H1 (cell line): ENCODE measurements at regions not wholly inside any gene's neighbourhood (a gene's known extent, or its start where the extent isn't known, plus 50 kb on each side); places are given as distances from the start of the nearest gene placed in this dataset.

ENCODE experiments used
- CTCF ChIA-PET: fragments of 300-600 bp; sonication (Branson Sonifier 250); formaldehyde crosslinking; loops from one replicate; lab custom pipeline; 2021; ENCODE audit not compliant: partially characterized antibody; lab: Charles Lee
- POLR2A ChIA-PET: fragments of 300-600 bp; sonication (Branson Sonifier 250); formaldehyde crosslinking; loops from one replicate; lab custom pipeline; 2021; ENCODE audit warnings: inconsistent platforms; ENCODE audit not compliant: partially characterized antibody; lab: Charles Lee
- DNase-seq, 2 experiments: peaks; one replicate each; pipeline versions ENCODE4 v3.0.0 to v3.0.0-alpha.2; 2010 to 2022; ENCODE audit warnings: low spot score in 2 of 2, low read depth in 1 of 2, mixed read lengths in 1 of 2
- FAIRE-seq: peaks from 2 replicates; lab custom pipeline; 2011; peaks lifted over from hg19 to GRCh38; lab: Jason Lieb, UNC
- H2AFZ ChIP-seq: 2 replicates; pipeline ENCODE4 v1.8.1; 2012; ENCODE audit warnings: low read length, inconsistent platforms
- H2AK5ac ChIP-seq: 2 replicates; pipeline ENCODE4 v1.6.1; 2013; ENCODE audit warnings: low read depth, low read length
- H2BK120ac ChIP-seq: replicated peaks from 2 replicates; pipeline ENCODE3; 2013; ENCODE audit warnings: low read depth, low read length, inconsistent platforms
- H2BK12ac ChIP-seq: 2 replicates; pipeline ENCODE4 v1.6.1; 2013; ENCODE audit warnings: low read depth, low read length
- H2BK15ac ChIP-seq: 2 replicates; pipeline ENCODE4 v1.6.1; 2013; ENCODE audit warnings: low read length
- H2BK20ac ChIP-seq: 2 replicates; pipeline ENCODE4 v1.6.1; 2013; ENCODE audit warnings: low read length
- H2BK5ac ChIP-seq: 2 replicates; pipeline ENCODE4 v1.6.1; 2013; ENCODE audit warnings: low read depth, low read length
- H3K14ac ChIP-seq: 2 replicates; pipeline ENCODE4 v1.6.1; 2013; ENCODE audit warnings: inconsistent platforms; ENCODE audit not compliant: insufficient read length
- H3K18ac ChIP-seq: 2 replicates; pipeline ENCODE4 v1.6.1; 2013; ENCODE audit warnings: low read length; ENCODE audit errors: extremely low read depth
- H3K23ac ChIP-seq: 2 replicates; pipeline ENCODE4 v1.6.1; 2013; ENCODE audit warnings: inconsistent platforms; ENCODE audit not compliant: insufficient read length
- H3K23me2 ChIP-seq: 2 replicates; pipeline ENCODE4 v1.6.1; 2013; ENCODE audit warnings: low read depth, low read length
- H3K27ac ChIP-seq: 2 replicates; pipeline ENCODE4 v1.6.1; 2011; ENCODE audit warnings: low read depth, low read length, inconsistent platforms
- H3K27me3 ChIP-seq, 4 experiments: replicated peaks in 1 of 4; 1 replicate in 1 of 4; 2 replicates in 3 of 4; pipeline versions ENCODE4 v1.6.1 to v1.8.1; 2011 to 2013; ENCODE audit warnings: low read length in 3 of 4, mild to moderate bottlenecking in 3 of 4, inconsistent platforms in 2 of 4, mixed read lengths in 2 of 4, moderate library complexity in 1 of 4; ENCODE audit not compliant: control insufficient read depth in 3 of 4, insufficient read depth in 3 of 4; ENCODE audit errors: extremely low read depth in 1 of 4
- H3K36me3 ChIP-seq, 4 experiments: 2 replicates each; pipeline versions ENCODE4 v1.6.1 to v1.8.1; 2011 to 2013; ENCODE audit warnings: mild to moderate bottlenecking in 4 of 4, low read length in 3 of 4, moderate library complexity in 2 of 4, control low read depth in 1 of 4, inconsistent platforms in 1 of 4; ENCODE audit not compliant: insufficient read depth in 4 of 4, control insufficient read depth in 2 of 4
- H3K4ac ChIP-seq: replicated peaks from 2 replicates; pipeline ENCODE3; 2013; ENCODE audit warnings: low read length, low read depth, mixed read lengths, inconsistent platforms; ENCODE audit not compliant: insufficient read length
- H3K4me1 ChIP-seq, 4 experiments: replicated peaks in 1 of 4; 1 replicate in 1 of 4; 2 replicates in 3 of 4; pipeline versions ENCODE4 v1.6.1 to v1.8.1; 2011 to 2013; ENCODE audit warnings: low read length in 3 of 4, inconsistent platforms in 2 of 4, mixed read lengths in 1 of 4; ENCODE audit not compliant: insufficient read depth in 4 of 4, control insufficient read depth in 3 of 4
- H3K4me2 ChIP-seq, 2 experiments: 2 replicates each; pipeline versions ENCODE4 v1.6.1 to v1.8.1; 2011 to 2013; ENCODE audit warnings: low read depth in 2 of 2, low read length in 2 of 2, control low read depth in 1 of 2, inconsistent platforms in 1 of 2, mild to moderate bottlenecking in 1 of 2; ENCODE audit not compliant: insufficient read depth in 1 of 2
- H3K4me3 ChIP-seq, 4 experiments: fragments of 200-600, 300-600 bp in 1 of 4; sonication (generic), shearing (Covaris generic), sonication (Bioruptor Twin) in 1 of 4; 2 replicates each; pipeline versions ENCODE4 v1.5.1 to v1.8.1; 2011 to 2016; ENCODE audit warnings: low read length in 4 of 4, low read depth in 3 of 4, control low read depth in 2 of 4, inconsistent platforms in 2 of 4, mild to moderate bottlenecking in 2 of 4, mixed read lengths in 1 of 4, moderate library complexity in 1 of 4; ENCODE audit not compliant: insufficient read depth in 2 of 4; ENCODE audit errors: extremely low read depth in 1 of 4
- H3K56ac ChIP-seq: replicated peaks from 2 replicates; pipeline ENCODE3; 2013; ENCODE audit warnings: low read depth, mild to moderate bottlenecking, mixed read lengths, low read length, inconsistent platforms; ENCODE audit not compliant: insufficient read length
- H3K79me1 ChIP-seq: 2 replicates; pipeline ENCODE4 v1.6.1; 2013; ENCODE audit warnings: low read depth, low read length, control low read depth
- H3K79me2 ChIP-seq, 2 experiments: 2 replicates each; pipeline versions ENCODE4 v1.6.1 to v1.8.1; 2012 to 2013; ENCODE audit warnings: low read length in 2 of 2, mild to moderate bottlenecking in 2 of 2, inconsistent platforms in 1 of 2; ENCODE audit not compliant: insufficient read depth in 2 of 2, control insufficient read depth in 1 of 2
- H3K9ac ChIP-seq, 4 experiments: replicated peaks in 1 of 4; 1 replicate in 1 of 4; 2 replicates in 3 of 4; pipeline versions ENCODE4 v1.6.1 to v1.8.1; 2011 to 2013; ENCODE audit warnings: low read depth in 3 of 4, low read length in 3 of 4, control low read depth in 2 of 4, mild to moderate bottlenecking in 2 of 4, moderate library complexity in 2 of 4, inconsistent platforms in 1 of 4; ENCODE audit errors: extremely low read depth in 1 of 4
- H3K9me3 ChIP-seq, 2 experiments: 2 replicates each; pipeline versions ENCODE4 v1.6.1 to v1.8.1; 2012 to 2013; ENCODE audit warnings: mild to moderate bottlenecking in 2 of 2, moderate library complexity in 2 of 2, control low read depth in 1 of 2, inconsistent platforms in 1 of 2, low read depth in 1 of 2, low read length in 1 of 2, mixed read lengths in 1 of 2; ENCODE audit not compliant: insufficient read depth in 2 of 2
- H4K20me1 ChIP-seq, 2 experiments: replicated peaks in 1 of 2; 2 replicates each; pipeline versions ENCODE3 to v1.8.1; 2011 to 2013; ENCODE audit warnings: inconsistent platforms in 2 of 2, low read length in 2 of 2, mild to moderate bottlenecking in 1 of 2; ENCODE audit not compliant: insufficient read depth in 2 of 2, control insufficient read depth in 1 of 2
- H4K5ac ChIP-seq: 2 replicates; pipeline ENCODE4 v1.6.1; 2013; ENCODE audit warnings: low read length, low read depth, mixed read lengths, inconsistent platforms; ENCODE audit not compliant: insufficient read length
- H4K8ac ChIP-seq: 2 replicates; pipeline ENCODE4 v1.8.0; 2013; ENCODE audit warnings: mild to moderate bottlenecking, moderate library complexity, low read length, inconsistent platforms; ENCODE audit not compliant: insufficient read depth; ENCODE audit errors: extremely low read depth
- H4K91ac ChIP-seq: replicated peaks from 2 replicates; pipeline ENCODE3; 2013; ENCODE audit warnings: low read length, mixed read lengths, inconsistent platforms; ENCODE audit not compliant: insufficient read length
- CBX8 ChIP-seq: fragments of 300-800, 300-1000 bp; sonication (generic); IDR thresholded peaks from 2 replicates; pipeline ENCODE4 v1.7.1; 2016; ENCODE audit warnings: low read depth, low read length, borderline replicate concordance
- EZH2 ChIP-seq: fragments of 200-600 bp; sonication (generic); IDR thresholded peaks from 2 replicates; pipeline ENCODE4 v1.7.1; 2012; ENCODE audit warnings: low read depth, mild to moderate bottlenecking, moderate library complexity, low read length, inconsistent platforms; ENCODE audit not compliant: severe bottlenecking
- GABPA ChIP-seq: IDR thresholded peaks from 2 replicates; pipeline ENCODE4 v1.6.1; 2011; ENCODE audit warnings: mild to moderate bottlenecking, low read length, moderate library complexity, borderline replicate concordance; ENCODE audit not compliant: insufficient read depth
- JUND ChIP-seq: IDR thresholded peaks from 2 replicates; pipeline ENCODE4 v1.6.1; 2011; ENCODE audit warnings: mild to moderate bottlenecking, improper control_type of control experiment, low read length
- RAD21 ChIP-seq, 2 experiments: IDR thresholded peaks in 1 of 2; conservative IDR thresholded peaks in 1 of 2; 2 replicates each; pipeline ENCODE4 v1.6.1; 2011; ENCODE audit warnings: low read depth in 2 of 2, low read length in 2 of 2, improper control_type of control experiment in 1 of 2, inconsistent platforms in 1 of 2, mild to moderate bottlenecking in 1 of 2, moderate library complexity in 1 of 2
- RFX5 ChIP-seq: IDR thresholded peaks from 2 replicates; pipeline ENCODE4 v1.6.1; 2011; ENCODE audit warnings: low read depth, low read length, improper control_type of control experiment, borderline replicate concordance
- RNF2 ChIP-seq: fragments of 200-900, 300-1000 bp; sonication (generic); IDR thresholded peaks from 2 replicates; pipeline ENCODE4 v1.7.1; 2016; ENCODE audit warnings: borderline replicate concordance, low read depth, mild to moderate bottlenecking, antibody characterized with exemption, low read length; ENCODE audit not compliant: poor library complexity, severe bottlenecking; ENCODE audit errors: missing control alignments
- SIX5 ChIP-seq: IDR thresholded peaks from 2 replicates; pipeline ENCODE4 v1.6.1; 2011; ENCODE audit warnings: mild to moderate bottlenecking, low read depth, low read length
- SP2 ChIP-seq: IDR thresholded peaks from 2 replicates; pipeline ENCODE4 v1.6.1; 2012; ENCODE audit warnings: mild to moderate bottlenecking, low read length, inconsistent platforms
- WGBS, 2 experiments: shearing (Covaris generic) in 1 of 2; methylation state at CpG; one replicate each; pipeline versions ENCODE4 v1.1.6 to v1.1.7; 2013 to 2015; ENCODE audit warnings: low lambda C conversion rate in 2 of 2, mixed read lengths in 2 of 2, inconsistent platforms in 1 of 2, low coverage in 1 of 2, missing lambda C conversion rate in 1 of 2; ENCODE audit not compliant: insufficient replicate concordance in 2 of 2, insufficient coverage in 1 of 2, insufficient read length in 1 of 2; ENCODE audit errors: extremely low coverage in 1 of 2, missing lambda C conversion rate in 1 of 2; 5-methylcytosine and 5-hydroxymethylcytosine counted together
- TF ChIP-seq, protein P1 (sequence below): IDR thresholded peaks from 2 replicates; pipeline ENCODE4 v1.6.1; 2011; ENCODE audit warnings: low read length, improper control_type of control experiment

DNA sequence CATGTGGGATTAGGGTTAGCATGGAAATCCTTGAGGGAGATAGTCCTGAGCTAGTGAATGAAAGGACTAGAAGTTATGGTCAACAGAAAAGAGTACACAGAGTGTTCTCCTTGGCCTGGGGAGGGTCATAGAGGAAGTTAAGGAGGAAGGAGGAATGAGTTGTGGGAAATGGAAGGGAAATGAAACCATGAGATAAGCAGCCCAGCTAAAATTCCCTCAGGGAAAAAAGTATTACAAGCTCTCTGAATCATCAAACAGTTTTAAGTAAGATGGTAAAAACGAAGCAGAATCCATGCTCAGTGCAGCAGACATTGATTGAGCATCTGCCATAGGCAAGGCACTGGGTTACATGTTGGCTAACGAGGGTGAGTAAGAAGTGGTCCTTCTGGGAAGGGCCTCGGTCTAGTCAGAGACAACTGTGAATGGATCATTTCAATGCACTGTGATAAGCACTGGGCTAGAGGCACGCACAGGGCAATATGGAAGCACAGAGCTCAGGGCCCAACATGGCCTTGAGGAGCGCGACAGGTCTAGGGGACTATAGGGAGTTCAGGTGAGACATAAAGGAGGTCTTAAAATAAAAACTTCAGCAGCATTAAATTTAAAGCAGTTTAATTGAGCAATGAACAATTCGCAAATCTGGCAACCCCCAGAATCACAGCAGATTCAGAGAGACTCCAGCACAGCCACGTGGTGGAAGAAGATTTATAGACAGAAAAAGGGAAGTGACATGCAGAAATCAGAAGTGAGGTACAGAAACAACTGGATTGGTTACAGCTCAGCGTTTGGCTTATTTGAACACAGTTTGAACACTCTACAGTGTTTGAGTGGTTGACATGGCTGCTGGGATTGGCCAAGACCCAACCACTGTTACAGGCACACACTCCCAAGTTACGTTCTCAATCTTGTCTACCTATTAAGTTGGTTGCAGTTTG lies 219.5 kb downstream of the HLX start:
- Histone ChIP-seq H3K79me2 (no peaks in the 10 kb centered on the region), H3K18ac (no peak overlapping the region), H3K9me3 (no peaks in the 10 kb centered on the region), H3K27me3 (no peaks in the 10 kb centered on the region), H3K79me1 (no peaks in the 10 kb centered on the region), H2AK5ac (no peak overlapping the region), H2BK20ac (no peak overlapping the region), H3K36me3 (no peaks in the 10 kb centered on the region), H2BK15ac (no peak overlapping the region), H3K23ac (no peak overlapping the region), H3K4me2 (no peak overlapping the region), H2AFZ (no peak overlapping the region; the same call in 1 of the 2 replicates), H3K4ac (no peak overlapping the region), H4K91ac (no peak overlapping the region), H3K4me3 (no peak overlapping the region), H3K4me1 (no peaks in the 10 kb centered on the region), H2BK12ac (no peak overlapping the region), H4K20me1 (no peaks in the 10 kb centered on the region), H3K14ac (no peak overlapping the region), H4K5ac (no peak overlapping the region), H3K56ac (no peak overlapping the region), H3K9ac (no peak overlapping the region), H3K23me2 (no peaks in the 10 kb centered on the region), H4K8ac (no peak overlapping the region), H3K27ac (no peak overlapping the region), H2BK5ac (no peak overlapping the region), H2BK120ac (no peak overlapping the region)
- ChIA-PET CTCF (interaction anchor here (1.7 kb wide), 1 partner anchor 17 kb away, joined by 5 read pairs; no protein-coding TSS in a partner anchor), POLR2A (no interaction called here)
- DNase-seq (no peak), FAIRE-seq (no peak)
- 91% methylated on average over 10 of the region's 10 CpGs; no CpG with 5 or more reads in 1 of the 2 experiments for WGBS, 2 experiments
- no peak for TF ChIP-seq GABPA
- TF ChIP-seq CBX8, result no peak
- TF ChIP-seq JUND, result no peak
- TF ChIP-seq SIX5, result no peak
- no peak for TF ChIP-seq RNF2
- TF ChIP-seq RFX5, result no peak
- no peak for TF ChIP-seq RAD21 (IDR thresholded peaks at IDR 0.05 in 1 of 2, conservative IDR thresholded peaks at IDR 0.05 in 1 of 2; ENCODE audit: low read depth in 2 of 2, low read length in 2 of 2)
- TF ChIP-seq EZH2, result no peak
- TF ChIP-seq, protein P1, sequence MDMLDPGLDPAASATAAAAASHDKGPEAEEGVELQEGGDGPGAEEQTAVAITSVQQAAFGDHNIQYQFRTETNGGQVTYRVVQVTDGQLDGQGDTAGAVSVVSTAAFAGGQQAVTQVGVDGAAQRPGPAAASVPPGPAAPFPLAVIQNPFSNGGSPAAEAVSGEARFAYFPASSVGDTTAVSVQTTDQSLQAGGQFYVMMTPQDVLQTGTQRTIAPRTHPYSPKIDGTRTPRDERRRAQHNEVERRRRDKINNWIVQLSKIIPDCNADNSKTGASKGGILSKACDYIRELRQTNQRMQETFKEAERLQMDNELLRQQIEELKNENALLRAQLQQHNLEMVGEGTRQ, result no peak
- no peak for TF ChIP-seq SP2
